ENCODE measurements at regions not wholly inside any gene's neighbourhood (a gene's known extent, or its start where the extent isn't known, plus 50 kb on each side); places are given as distances from the start of the nearest gene placed in this dataset.

- TF ChIP-seq POLR2AphosphoS5 (IDR thresholded peaks at IDR 0.05) (no peak), CTCF (IDR thresholded peaks at IDR 0.05) (no peak)
Observed at GRCh38 chr15:69880571-69881301, 217.0 kb downstream of the TLE3 start.
